SW480 (cell line): ENCODE measurements at regions not wholly inside any gene's neighbourhood (a gene's known extent, or its start where the extent isn't known, plus 50 kb on each side); places are given as distances from the start of the nearest gene placed in this dataset.
"Not testable (repeated sequence)": the region's sequence is repeated elsewhere in the genome, so short reads cannot be mapped to it uniquely, and the experiment has no call there.

Experiments
- DNase-seq: peaks from one replicate; pipeline ENCODE4 v3.0.0-alpha.2; 2016; ENCODE audit warnings: low spot score

DNA sequence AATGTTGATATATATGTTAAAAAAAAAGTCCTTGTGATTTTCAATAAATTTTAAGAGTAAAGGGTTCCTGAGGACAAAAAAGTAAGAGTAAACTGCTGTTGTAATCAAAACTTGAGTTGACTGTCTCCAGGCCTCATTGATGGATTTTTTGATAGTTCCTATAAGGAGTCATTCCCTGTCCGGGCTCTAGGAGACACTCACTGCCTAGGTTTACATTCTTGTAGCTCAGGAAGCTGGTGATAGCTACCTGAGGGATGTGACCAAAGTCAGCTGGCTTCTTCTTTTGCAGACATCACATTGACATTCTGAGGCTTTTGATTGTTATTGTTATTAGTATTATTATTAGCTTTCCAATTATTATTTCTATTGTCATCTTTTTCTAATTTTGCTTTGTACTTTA, 116.5 kb upstream of the FBXL7 start:
- DNase-seq, result peak; percentile 46

DNA sequence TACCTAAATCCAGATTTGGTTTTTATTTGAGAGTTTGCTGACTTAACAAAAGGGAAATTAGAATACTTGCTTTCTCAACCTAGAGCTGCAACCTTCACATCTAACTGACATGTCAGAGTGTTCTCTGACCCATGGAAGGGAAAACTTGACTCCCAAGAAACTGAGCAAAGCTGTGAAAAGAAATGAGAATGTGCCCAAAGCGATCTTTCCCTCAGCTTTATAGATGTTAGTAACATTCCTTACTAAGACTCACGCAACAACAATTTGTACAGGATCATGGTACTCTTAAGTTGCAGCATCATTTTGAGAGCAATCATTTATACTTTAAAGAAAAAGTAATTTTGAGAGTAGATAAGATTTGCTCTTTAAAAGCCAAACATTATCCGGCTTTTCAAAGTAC, 117.0 kb upstream of the FBXL7 start:
- DNase-seq, result no peak

DNA sequence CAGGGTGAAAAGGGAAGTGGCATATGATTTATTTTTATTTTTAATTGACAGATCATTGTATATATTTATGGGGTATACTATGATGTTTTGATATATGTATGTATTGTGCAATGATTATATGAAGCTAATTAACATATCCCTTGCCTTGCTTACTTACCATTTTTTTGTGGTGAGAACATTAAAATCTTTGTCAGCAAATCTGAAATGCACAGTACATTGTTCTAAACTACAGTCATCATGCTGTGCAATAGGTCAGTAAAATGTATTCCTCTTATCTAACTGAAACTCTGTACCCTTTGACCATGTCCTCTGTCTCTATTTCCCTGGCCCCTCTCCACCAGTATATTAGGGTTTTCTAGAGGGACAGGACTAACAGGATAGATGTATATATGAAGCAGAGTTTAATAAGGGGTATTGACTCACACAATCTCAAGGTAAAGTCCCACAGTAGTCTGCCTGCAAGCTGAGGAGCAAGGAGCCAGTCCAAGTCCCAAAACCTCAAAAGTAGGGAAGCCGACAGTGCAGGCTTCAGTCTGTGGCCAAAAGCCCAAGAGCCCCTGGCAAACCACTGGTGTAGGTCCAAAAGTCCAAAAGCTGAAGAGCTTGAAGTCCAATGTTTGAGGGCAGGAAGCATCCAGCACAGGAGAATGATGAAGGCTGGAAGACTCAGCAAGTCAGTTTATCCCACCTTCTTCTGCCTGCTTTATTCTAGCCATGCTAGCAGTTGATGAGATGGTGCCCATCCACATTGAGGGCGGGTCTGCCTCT, 122.2 kb upstream of the FBXL7 start:
- no peak for DNase-seq

DNA sequence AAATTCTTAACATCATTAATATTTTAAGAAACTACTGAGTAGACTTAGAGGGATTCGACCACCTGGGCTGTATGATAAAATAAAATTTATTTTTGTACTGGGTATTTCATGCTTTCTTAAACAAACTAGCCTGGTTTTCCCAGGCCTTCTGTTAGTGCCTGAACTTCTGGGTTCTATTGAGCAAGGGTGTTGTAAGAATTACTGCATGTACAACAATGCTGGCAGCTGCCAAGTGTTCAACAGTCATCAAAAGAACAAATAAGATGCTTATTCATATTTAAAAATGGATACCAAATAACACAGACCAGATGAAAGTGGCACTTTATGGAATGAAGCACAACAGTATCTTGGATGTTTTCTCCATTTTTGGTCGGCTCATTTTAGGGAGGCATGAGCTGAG, 123.2 kb upstream of the FBXL7 start:
- DNase-seq, result no peak

DNA sequence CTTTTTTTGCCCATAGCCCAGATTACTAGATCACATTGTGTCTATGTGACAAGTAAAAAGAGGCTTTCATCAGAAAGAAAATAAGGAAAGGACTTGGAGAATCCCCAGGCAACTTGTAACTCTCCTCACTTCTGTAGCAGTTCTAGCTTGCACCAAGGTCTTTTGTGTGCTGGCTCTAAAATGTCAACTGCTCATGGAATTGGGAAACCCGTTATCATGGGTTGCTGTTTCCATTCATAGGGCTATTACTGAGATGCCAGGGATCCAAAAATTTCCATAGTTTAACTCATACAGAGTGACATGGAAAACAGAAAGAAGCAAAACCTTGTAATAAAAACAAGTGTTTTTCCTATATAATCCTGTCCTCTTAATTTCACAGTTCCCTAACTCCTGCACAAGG, 123.9 kb upstream of the FBXL7 start:
- DNase-seq, result no peak

DNA sequence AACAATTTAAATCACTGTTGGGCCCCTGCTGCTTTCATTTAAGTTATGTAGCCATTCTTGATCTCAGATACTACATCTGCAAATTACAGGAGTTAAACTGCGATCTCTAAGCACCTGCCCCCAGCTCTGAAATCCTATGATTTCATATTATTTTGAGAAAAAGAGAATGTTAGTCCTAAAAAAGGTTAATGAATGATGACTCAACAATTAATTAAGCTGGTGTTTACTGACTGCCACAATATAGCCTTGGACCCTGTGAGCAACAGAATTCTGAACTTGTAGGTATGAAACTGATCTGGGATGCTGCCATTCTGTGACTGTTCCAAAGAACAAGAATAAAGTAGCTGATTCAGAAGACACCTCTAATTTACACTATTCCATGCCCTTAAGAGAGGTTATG, 124.4 kb upstream of the FBXL7 start:
- DNase-seq, result no peak

DNA sequence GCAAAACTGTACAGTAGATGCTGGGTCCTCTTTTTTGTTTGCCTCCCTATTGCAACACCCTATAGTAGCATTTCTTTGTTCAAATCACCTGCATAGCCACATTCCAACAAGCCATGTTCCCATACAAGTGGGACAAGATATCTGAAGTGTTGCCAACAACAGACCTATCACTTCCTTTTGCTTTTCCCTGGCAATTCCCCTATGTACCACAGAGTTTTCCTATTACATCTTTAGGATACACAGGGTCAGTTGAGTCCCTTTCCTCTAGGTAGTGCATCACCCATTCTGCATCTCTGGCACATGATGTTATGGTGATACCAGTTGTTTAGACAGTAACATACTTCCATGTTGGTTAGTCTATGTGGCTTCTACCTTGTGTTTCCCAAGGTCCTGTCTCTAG, 125.1 kb upstream of the FBXL7 start:
- no peak for DNase-seq

DNA sequence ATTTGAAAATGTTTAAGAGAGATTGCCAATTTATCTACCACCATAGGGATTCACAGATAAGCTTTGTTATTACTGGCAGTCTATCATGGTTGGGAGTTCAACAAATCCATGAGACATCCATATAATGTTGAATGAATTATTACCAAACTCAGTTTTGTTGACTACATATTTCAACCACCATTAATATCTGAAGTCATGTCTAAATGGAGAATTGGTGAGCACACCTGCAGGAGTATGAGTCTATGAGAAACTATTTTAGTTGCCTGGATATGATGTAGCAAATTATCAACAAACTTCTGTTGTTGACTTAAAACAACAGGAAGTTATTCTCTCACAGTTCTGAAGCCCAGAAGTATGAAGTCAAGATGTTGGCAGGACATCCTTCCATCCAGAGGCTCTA, 126.8 kb upstream of the FBXL7 start:
- no peak for DNase-seq

DNA sequence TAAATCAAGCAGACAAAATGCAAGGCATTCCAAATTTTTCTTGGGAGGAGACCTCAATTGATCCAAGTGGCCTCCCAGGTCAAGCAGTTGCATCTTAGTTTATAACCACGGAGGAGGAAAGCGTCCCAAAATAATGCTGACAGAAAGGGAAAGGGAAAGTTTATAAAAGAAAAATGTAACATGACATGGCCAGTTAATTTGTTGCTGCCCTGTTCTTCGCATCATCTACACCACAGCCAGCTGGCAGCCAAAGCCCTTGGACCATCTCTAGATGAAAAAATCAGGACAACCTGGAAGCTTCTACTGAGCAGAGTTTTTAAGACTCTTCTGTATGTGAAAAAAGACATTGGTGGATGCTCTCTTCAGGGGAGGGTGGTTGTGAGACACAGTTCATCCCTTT, 128.8 kb upstream of the FBXL7 start:
- DNase-seq, result no peak

DNA sequence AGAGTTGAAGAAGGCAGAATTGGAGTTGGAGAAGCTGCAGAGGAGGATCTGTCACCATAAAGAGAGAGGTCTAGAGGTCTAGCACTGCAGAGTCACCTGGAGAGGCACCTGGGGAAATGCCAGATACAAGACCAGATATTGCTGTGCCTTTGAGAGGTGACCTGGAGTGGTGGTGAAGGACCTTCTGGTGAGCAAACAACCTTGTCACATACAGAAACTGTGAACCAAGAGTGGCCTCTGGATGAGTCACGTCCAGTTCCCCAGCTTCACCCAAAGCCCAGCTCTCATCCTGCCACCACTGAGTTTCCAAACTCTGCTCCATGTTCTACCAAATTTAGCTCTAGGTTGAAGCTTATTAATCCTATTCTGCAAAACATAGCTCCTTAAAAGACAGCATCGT, 131.1 kb upstream of the FBXL7 start:
- DNase-seq, result no peak

DNA sequence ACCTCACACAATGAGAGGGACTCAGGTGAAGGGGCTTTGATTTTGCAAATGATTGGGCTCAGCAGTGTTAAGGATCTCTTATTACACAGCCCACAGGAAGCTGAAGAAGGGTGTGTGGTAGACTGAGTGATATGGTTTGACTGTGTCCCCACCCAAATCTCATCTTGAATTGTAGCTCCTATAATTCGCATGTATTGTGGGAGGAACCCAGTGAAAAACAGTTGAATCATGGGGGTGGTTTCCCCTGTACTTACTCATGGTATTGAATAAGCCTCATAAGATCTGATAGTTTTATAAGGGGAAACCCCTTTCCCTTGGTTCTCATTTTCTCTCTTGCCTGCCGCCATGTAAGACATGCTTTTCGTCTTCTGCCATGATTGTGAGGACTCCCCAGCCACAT, 132.5 kb upstream of the FBXL7 start:
- no peak for DNase-seq

DNA sequence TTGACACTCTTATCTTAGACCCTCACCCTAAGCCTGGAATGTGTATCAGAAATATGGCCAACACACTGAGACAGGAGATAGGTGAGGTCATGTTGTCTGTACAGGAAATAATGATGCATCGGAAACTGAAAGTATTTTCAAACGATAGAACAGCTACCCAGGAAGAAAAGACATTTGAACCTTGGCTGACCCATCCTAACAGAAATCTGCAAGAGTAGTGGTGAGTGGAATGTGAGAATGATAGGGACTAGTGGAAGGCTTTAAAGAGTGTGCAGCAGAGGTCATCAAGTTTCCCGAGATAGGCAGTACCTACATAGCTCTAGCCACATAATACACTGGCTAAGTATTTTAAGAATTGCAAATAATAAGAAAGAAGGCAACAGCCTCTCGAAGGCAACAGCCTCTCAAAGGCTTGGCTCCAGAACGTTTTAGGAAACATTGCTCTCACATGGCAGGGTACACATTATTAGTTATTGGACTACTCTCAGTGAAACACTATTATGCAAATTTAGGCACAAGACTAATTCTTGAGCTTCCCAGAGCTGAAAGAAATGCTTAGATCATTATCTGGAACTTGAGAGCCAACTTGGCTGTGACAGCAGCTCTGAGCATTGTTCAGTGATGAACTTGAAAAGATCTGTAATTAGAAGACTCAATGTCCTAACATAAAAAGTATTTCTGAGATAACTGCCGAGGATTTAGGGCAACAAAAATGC, 133.1 kb upstream of the FBXL7 start:
- DNase-seq, result no peak

DNA sequence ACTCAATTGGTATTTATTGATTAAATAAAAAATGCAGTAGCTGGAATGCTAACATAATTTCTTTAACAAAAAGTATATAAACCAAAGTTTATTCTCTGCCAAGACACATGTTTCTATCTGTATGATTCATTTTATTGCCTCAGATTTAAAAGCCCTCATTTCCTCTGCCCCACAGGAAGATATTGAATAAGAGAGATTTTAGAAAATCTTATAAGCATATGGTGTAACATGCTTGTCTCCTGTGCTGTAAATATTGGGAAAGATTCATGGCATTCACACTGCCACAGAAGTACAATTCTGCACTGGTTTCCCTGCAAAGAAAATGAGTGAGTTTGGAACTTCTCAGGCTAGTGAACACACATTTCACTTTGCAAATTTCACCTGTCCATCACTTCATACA, 134.9 kb upstream of the FBXL7 start:
- DNase-seq, result no peak

DNA sequence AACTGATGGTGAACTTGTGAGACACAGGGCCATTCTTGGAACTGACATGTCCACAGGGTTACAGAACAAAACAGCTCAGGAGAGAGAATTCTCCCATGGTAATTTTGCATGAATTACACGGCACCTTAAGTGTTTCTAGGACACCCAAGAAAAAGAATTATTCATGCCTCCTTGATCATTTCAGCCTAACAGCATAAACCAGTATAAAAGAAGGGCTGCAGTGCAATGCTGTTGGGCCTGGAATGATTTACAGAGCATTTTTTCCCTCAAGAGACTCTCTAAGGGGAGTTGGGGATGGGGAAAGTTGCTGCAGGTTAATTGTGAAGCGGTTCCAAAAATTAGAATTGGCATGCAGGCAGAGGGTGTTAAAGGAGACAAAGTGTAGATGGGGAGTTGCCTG, 136.4 kb upstream of the FBXL7 start:
- DNase-seq, result no peak

DNA sequence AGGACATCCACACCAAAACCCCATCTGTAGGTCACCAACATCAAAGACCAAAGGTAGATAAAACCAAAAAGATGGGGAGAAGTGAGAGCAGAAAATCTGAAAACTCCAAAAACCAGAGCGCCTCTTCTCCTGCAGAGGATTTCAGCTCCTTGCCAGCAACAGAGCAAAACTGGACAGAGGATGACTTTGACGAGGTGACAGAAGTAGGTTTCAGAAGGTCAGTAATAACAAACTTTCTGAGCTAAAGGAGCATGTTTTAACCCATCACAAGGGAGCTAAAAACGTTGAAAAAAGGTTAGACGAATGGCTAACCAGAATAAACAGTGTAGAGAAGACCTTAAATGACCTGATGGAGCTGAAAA, 142.9 kb upstream of the FBXL7 start:
- not testable (repeated sequence) for DNase-seq

DNA sequence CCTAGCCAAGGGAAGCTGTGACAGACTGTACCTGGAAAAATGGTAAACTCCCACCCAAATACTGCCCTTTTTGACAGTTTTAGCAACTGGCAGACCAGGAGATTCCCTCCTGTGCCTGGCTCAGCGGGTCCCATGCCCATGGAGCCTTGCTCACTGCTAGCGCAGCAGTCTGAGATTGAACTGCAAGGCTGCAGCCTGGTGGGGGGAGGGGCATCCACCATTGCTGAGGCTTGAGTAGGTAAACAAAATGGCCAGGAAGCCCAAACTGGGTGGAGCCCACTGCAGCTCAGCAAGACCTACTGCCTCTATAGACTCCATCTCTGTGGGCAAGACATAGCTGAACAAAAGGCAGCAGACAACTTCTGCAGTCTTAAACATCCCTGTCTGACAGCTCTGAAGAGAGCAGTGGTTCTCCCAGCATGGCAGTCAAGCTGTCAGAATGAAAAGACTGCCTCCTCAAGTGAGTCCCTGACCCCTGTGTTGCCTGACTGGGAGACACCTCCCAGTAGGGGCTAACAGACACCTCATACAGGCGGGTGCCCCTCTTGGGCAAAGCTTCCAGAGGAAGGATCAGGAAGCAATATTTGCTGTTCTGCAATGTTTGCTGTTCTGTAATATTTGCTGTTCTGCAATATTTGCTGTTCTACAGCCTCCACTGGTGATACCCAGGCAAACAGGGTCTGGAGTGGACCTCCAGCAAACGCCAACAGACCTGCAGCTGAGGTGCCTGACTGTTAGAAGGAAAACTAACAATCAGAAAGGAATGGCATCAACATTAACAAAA, 143.5 kb upstream of the FBXL7 start:
- not testable (repeated sequence) for DNase-seq

DNA sequence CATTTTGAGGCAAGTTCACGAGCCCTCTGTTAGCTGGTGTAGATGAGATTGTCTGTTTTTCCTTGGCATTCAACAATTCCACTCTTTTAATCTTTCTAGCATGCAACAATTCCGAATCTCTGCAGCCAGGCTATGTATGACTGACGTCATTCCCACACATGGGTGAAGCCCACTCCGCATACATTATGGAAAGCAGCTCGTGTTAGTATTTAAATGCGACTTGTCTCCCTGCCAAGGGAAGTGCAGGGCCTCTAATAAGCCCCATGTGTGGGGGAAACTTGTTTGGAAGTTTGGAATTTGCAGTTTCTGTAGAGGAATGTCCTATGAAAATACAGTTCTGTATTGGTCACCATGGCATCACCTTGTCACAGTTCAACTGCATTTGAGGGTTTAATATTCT, 146.0 kb upstream of the FBXL7 start:
- no peak for DNase-seq

DNA sequence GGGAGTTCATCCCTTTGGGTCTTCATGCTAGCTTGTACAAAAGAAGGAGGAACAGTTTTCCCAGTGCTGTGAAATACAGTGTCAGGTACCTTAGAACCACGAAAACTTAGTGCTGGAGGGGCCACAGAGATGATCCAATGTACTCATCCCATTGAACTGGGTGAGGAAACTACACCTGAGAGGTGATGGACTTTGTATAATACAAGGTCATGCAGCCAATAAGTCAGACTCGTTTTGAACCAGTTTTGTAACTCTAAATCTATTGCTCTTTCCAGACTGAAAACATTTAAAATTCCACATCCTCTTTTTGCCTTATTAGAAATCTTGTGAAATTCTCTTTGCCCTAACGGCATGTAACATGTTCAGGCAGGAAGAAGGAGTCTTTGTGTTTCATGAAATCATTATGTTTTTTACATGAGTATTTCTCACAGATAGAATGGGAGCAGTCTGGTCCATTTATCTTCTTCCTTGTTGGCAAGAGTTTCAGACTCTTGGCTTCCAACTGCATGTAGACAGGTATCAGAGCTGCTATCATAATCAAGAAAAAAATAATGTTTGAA, 146.8 kb upstream of the FBXL7 start:
- no peak for DNase-seq

DNA sequence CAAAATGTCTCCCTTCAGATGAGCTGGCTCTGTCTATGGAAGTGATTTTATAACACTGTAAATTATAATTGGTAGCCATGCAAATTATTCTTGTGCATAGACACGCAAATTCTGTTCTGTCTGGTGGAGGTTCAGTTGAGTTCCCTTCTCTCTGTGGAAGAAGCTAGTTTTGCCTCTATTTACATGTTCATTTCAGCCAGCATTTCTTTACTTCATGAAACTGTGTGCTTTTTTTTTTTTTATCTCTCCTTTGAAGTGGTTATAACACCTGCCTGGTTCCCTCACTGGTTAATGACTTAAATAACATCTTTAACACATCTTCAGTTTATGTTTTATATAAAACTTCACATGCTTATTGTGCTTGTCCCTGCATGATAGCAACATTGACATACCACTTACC, 149.4 kb upstream of the FBXL7 start:
- no peak for DNase-seq

DNA sequence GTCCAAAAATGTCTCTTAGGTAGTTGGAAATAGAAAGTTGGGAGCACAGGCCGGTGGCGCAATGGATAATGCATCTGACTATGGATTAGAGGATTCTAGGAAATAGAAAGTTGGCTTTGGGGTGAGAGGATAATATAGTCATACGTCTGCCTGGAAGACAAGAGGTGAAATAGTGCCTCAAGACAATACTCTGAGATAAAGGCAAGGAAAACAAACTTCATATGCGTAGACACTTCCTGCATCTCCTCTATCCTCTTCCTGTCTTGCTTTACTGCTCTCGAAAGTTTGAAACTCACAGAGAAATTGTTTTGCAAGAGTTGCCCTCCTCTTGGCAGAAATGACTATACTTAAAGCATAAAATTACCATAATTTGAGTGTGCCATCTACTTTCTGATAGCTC, 153.2 kb upstream of the FBXL7 start:
- DNase-seq, result no peak

DNA sequence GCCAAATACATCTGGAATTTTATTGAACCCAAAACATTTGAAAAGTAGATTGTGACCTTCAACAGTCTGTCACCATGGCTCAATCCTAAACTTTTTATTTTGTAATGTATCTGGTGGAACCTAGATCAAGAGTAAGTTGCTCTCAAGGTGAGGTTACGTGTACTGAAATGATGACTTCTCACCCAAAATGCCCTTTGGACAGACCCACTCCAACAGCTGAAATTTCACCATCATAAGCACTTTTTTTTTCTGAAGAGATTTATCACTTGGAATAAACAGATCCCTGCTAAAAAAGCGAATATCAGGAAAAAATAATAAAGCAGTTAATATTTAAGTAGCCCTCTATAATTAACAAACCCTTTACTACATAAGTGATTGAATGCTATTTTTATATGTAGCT, 155.0 kb upstream of the FBXL7 start:
- DNase-seq, result no peak

DNA sequence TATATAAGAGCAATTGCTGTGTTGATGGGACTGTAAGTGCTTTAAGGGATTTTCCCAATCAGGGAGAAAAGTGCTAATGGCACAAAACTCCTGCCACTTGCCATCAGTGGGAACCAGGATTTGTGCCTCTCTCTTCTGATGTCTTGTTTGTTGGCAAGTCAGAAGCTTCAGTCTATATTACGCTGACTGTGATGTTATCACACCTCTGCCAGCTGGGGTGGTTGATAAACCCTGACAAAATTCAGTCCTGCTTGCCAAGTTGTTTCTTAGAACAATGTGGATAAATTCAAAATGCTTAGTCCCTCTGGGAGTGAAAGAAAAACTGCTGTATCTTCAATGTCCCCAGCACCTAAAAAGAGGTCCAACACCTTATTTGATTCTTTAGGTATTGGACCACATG, 161.4 kb upstream of the FBXL7 start:
- DNase-seq, result no peak
